NCI-H2227 treated with DMSO at 0.1 percent for 48 hours (cell line): ENCODE measurements at regions not wholly inside any gene's neighbourhood (a gene's known extent, or its start where the extent isn't known, plus 50 kb on each side); places are given as distances from the start of the nearest gene placed in this dataset.

Experiments
- DNase-seq: peaks from one replicate; lab custom pipeline; 2025; lab: John Stamatoyannopoulos, UW

- no peak for DNase-seq
These were observed 241.3 kb upstream of the UBE2E3 start for GRCh38 chr2:180739070-180739469.

- DNase-seq, result no peak
These were observed 244.6 kb upstream of the UBE2E3 start for GRCh38 chr2:180735799-180736198.

- DNase-seq, result no peak
These were observed 246.0 kb upstream of the UBE2E3 start for GRCh38 chr2:180734382-180734781.

GRCh38 chr2:180733330-180733729 lies 247.1 kb upstream of the UBE2E3 start:
- DNase-seq, result no peak

GRCh38 chr2:180732337-180732736 lies 248.1 kb upstream of the UBE2E3 start:
- no peak for DNase-seq

GRCh38 chr2:180730976-180731375 lies 249.4 kb upstream of the UBE2E3 start:
- DNase-seq, result no peak

- no peak for DNase-seq
These were observed 251.4 kb upstream of the UBE2E3 start for GRCh38 chr2:180728928-180729559.

- no peak for DNase-seq
These were observed 256.7 kb upstream of the UBE2E3 start for GRCh38 chr2:180723712-180724111.

GRCh38 chr2:180722551-180723239 lies 257.7 kb upstream of the UBE2E3 start:
- no peak for DNase-seq

- no peak for DNase-seq
These were observed 259.6 kb upstream of the UBE2E3 start for GRCh38 chr2:180720829-180721228.

- no peak for DNase-seq
These were observed 262.8 kb upstream of the UBE2E3 start for GRCh38 chr2:180717588-180717987.

- no peak for DNase-seq
These were observed 263.9 kb upstream of the UBE2E3 start for GRCh38 chr2:180716186-180717180.

- no peak for DNase-seq
These were observed 265.4 kb upstream of the UBE2E3 start for GRCh38 chr2:180715044-180715443.

GRCh38 chr2:180709392-180710145 lies 270.8 kb upstream of the UBE2E3 start:
- DNase-seq, result no peak

GRCh38 chr2:180707884-180708205 lies 272.6 kb upstream of the UBE2E3 start:
- peak; percentile 43 for DNase-seq

- no peak for DNase-seq
These were observed 273.1 kb upstream of the UBE2E3 start for GRCh38 chr2:180707175-180707883.

GRCh38 chr2:180706694-180707093 lies 273.7 kb upstream of the UBE2E3 start:
- no peak for DNase-seq

- DNase-seq, result no peak
These were observed 274.9 kb upstream of the UBE2E3 start for GRCh38 chr2:180705551-180705950.

GRCh38 chr2:180705122-180705521 lies 275.3 kb upstream of the UBE2E3 start:
- peak; percentile 26 for DNase-seq

GRCh38 chr2:180699657-180700361 lies 280.6 kb upstream of the UBE2E3 start:
- DNase-seq, result no peak

GRCh38 chr2:180698668-180699067 lies 281.7 kb upstream of the UBE2E3 start:
- no peak for DNase-seq
